ENCODE measurements at regions not wholly inside any gene's neighbourhood (a gene's known extent, or its start where the extent isn't known, plus 50 kb on each side); places are given as distances from the start of the nearest gene placed in this dataset.

- TF ChIP-seq CTCF (IDR thresholded peaks at IDR 0.05) = no peak
These were observed 91.5 kb downstream of the RPL22L1 start for GRCh38 chr3:170778240-170779217.

DNA sequence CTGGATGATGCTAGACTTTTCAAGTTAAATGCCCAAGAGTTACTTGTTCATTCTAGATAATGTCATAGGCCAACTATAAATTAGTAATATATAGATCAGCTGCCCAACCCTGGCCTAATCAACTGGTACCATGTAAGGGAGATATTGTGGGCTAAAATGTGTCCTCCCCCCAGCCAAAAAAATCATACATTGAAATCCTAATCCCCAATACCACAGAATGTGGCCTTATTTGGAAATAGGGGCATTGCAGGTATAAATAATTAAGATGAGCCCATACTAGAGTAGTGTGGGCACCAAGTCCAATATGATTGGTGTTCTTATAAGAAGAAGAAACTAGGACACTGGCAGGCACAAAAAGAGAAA, 92.5 kb downstream of the RPL22L1 start:
- TF ChIP-seq CTCF (IDR thresholded peaks at IDR 0.05) = no peak

- TF ChIP-seq CTCF (IDR thresholded peaks at IDR 0.05) = no peak
These were observed 93.0 kb downstream of the RPL22L1 start for GRCh38 chr3:170776887-170777563.

GRCh38 chr3:170773682-170774425, 96.1 kb downstream of the RPL22L1 start:
- no peak for TF ChIP-seq CTCF (IDR thresholded peaks at IDR 0.05)

GRCh38 chr3:170772175-170772574, 97.8 kb downstream of the RPL22L1 start:
- no peak for TF ChIP-seq CTCF (IDR thresholded peaks at IDR 0.05)

GRCh38 chr3:170768334-170768801, 101.6 kb downstream of the RPL22L1 start:
- TF ChIP-seq CTCF (IDR thresholded peaks at IDR 0.05) = no peak

- TF ChIP-seq CTCF (IDR thresholded peaks at IDR 0.05) = no peak
These were observed 102.4 kb downstream of the RPL22L1 start for GRCh38 chr3:170767576-170767941.

Data from LNCAP (cell line).